ENCODE measurements at regions not wholly inside any gene's neighbourhood (a gene's known extent, or its start where the extent isn't known, plus 50 kb on each side); places are given as distances from the start of the nearest gene placed in this dataset.

GRCh38 chr12:130216031-130216430 is 53.8 kb downstream of the FZD10 start:
- H3K4me3 ChIP-seq (ENCODE audit: low read depth, low read length), result no peak overlapping the region
- TF ChIP-seq POLR2A (IDR thresholded peaks at IDR 0.05; ENCODE audit: extremely low read depth, insufficient read length) (no peak), MYC (IDR thresholded peaks at IDR 0.05; ENCODE audit: low read depth, low read length) (no peak), CTCF (IDR thresholded peaks at IDR 0.05; ENCODE audit: low read depth, low read length) (no peak), MAX (IDR thresholded peaks at IDR 0.05; ENCODE audit: low read depth, low read length) (no peak)

GRCh38 chr12:130218682-130219081 is 56.4 kb downstream of the FZD10 start:
- TF ChIP-seq CTCF (IDR thresholded peaks at IDR 0.05; ENCODE audit: low read depth, low read length) (no peak), MYC (IDR thresholded peaks at IDR 0.05; ENCODE audit: low read depth, low read length) (no peak), POLR2A (IDR thresholded peaks at IDR 0.05; ENCODE audit: extremely low read depth, insufficient read length) (no peak), MAX (IDR thresholded peaks at IDR 0.05; ENCODE audit: low read depth, low read length) (no peak)

More at GRCh38 chr12:130216031-130216430, 53.8 kb downstream of the FZD10 start:
- no peak for DNase-seq (ENCODE audit: low read depth)

GRCh38 chr12:130219929-130220705 is 57.9 kb downstream of the FZD10 start:
- TF ChIP-seq POLR2A (IDR thresholded peaks at IDR 0.05; ENCODE audit: extremely low read depth, insufficient read length) (no peak), MAX (IDR thresholded peaks at IDR 0.05; ENCODE audit: low read depth, low read length) (no peak), MYC (IDR thresholded peaks at IDR 0.05; ENCODE audit: low read depth, low read length) (no peak)
- DNase-seq (ENCODE audit: low read depth), result no peak
- no peak overlapping the region for H3K4me3 ChIP-seq (ENCODE audit: low read depth, low read length)

More at GRCh38 chr12:130218682-130219081, 56.4 kb downstream of the FZD10 start:
- DNase-seq (ENCODE audit: low read depth), result no peak
- no peak overlapping the region for H3K4me3 ChIP-seq (ENCODE audit: low read depth, low read length)

- no peak for DNase-seq (ENCODE audit: low read depth)
- no peak overlapping the region for H3K4me3 ChIP-seq (ENCODE audit: low read depth, low read length)
- TF ChIP-seq CTCF (IDR thresholded peaks at IDR 0.05; ENCODE audit: low read depth, low read length) (no peak), POLR2A (IDR thresholded peaks at IDR 0.05; ENCODE audit: extremely low read depth, insufficient read length) (no peak), MAX (IDR thresholded peaks at IDR 0.05; ENCODE audit: low read depth, low read length) (no peak), MYC (IDR thresholded peaks at IDR 0.05; ENCODE audit: low read depth, low read length) (no peak)
Measured at GRCh38 chr12:130220706-130221100, 58.4 kb downstream of the FZD10 start.

GRCh38 chr12:130222519-130223218 is 60.4 kb downstream of the FZD10 start:
- DNase-seq (ENCODE audit: low read depth), result no peak
- H3K4me3 ChIP-seq (ENCODE audit: low read depth, low read length), result no peak overlapping the region
- TF ChIP-seq MYC (IDR thresholded peaks at IDR 0.05; ENCODE audit: low read depth, low read length) (no peak), CTCF (IDR thresholded peaks at IDR 0.05; ENCODE audit: low read depth, low read length) (no peak), POLR2A (IDR thresholded peaks at IDR 0.05; ENCODE audit: extremely low read depth, insufficient read length) (no peak), MAX (IDR thresholded peaks at IDR 0.05; ENCODE audit: low read depth, low read length) (no peak)

- no peak for TF ChIP-seq MYC (IDR thresholded peaks at IDR 0.05; ENCODE audit: low read depth, low read length)
- no peak for TF ChIP-seq POLR2A (IDR thresholded peaks at IDR 0.05; ENCODE audit: extremely low read depth, insufficient read length)
- no peak for TF ChIP-seq CTCF (IDR thresholded peaks at IDR 0.05; ENCODE audit: low read depth, low read length)
- TF ChIP-seq MAX (IDR thresholded peaks at IDR 0.05; ENCODE audit: low read depth, low read length), result no peak
- no peak overlapping the region for H3K4me3 ChIP-seq (ENCODE audit: low read depth, low read length)
- DNase-seq (ENCODE audit: low read depth), result no peak
Measured at GRCh38 chr12:130223767-130224244, 61.5 kb downstream of the FZD10 start.

All from NB4 (cell line).